GM04504 (cell line): ENCODE measurements at regions not wholly inside any gene's neighbourhood (a gene's known extent, or its start where the extent isn't known, plus 50 kb on each side); places are given as distances from the start of the nearest gene placed in this dataset.

Experiments used
- DNase-seq: peaks from one replicate; pipeline ENCODE4 v3.0.0-alpha.2; 2012; ENCODE audit warnings: low read depth

DNA sequence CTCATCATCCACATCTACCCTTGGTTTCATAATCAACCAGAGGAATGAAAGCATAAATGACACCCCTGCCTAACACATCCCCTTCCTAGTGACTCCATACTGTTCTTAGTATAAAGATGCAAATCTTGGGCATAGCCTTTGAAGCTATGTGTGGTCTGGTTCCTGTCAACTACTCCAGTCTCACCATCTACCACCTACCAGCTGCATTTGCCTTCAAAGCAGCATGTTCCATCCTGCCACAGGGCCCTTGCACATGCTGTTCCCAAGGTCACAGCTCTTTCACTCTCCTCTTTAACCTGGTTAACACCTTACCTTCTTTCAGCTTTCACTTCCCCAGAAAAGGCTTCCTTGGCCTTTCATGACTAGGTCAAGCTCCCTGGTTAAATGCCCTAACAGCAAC lies 62.3 kb upstream of the ARHGEF3 start:
- DNase-seq: no peak

DNA sequence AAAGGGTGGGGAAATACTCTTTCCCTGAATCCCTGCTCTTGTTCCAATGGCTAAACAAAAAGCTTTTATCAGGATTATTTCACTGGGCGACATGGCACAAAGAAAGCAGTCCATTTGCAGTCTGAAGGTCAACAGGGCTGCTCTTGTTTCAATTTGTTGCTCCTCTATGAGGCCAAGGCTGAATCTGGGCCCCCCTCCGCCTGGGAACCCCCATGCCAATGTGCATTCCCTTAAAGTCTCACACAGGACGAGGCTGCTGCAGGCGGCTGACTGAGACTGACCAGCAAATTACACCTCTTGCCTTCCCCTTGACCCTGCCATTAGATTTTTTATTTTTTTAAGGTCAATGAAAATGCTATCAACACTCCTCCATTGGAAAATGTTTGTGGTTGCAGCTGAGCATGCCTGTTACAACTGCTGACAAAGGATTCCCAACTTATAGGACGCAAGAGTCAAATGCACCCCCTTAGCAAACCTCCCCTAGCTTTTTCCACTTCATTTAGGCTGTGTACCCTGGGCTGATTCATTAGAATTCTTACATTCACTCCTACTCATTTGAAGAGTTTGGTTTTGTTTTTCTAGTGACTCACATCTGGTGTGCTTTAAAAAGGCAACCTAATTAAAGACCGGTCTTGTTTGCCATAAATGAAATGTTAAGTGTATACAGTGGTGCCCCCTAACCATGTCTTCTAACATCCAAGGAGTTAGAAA lies 60.8 kb upstream of the ARHGEF3 start:
- DNase-seq: peak; percentile 9

DNA sequence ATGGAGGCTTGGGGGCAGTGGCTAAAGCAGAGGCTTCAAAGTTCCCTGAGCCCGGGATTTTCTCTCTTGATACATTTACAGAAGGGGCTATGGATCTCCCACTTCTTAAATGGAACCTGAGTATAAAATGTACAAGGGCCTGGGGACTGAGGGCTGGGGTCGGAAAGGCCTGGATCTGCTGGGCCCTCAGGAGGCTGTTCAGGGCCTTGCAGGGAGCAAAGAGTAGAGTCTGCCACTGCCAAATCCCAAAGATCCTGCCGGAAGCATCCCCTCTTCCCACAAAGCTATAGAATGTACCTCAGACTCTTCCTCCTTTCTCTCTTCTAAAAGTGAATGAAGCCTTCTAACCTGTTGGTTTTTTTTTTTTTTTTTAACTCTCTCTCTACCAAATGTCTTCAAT lies 59.8 kb upstream of the ARHGEF3 start:
- no peak for DNase-seq

DNA sequence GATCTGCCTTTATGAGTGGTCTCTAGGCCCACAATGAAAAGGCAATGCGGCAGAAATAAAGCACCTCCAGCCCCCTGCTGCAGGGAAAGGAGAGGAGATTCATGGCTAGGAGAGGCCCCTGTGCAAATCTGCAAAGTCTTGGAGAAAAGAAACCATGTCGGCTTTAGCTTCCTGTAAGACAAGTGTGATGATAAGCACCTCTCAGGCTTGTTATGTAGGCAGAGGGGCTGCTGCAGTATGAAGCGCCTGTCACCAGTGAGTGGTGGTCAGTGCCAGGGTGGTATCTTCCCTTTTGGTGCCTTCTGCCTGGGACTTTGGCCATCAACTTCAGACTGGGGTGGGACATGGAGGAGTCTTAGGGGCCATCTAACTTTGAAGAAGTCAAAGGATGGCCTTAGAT lies 59.2 kb upstream of the ARHGEF3 start:
- DNase-seq: no peak

DNA sequence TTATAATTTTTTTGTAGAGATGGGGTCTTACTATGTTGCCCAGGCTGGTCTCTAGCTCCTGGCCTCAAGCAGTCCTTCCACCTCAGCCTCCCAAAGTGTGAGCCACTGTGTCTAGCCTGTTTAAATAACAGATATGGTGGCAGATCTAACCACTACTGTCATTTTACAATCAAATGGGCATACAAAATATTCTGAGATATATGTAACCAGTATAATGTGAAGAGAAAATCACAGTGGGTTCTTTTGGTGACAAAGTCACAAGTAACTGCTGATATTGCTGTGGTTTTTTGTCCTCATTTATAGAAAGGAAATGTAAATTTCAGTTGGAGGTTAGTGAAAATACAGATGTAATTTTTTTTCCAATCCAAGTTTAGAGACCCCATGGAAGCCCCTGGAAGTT lies 58.6 kb upstream of the ARHGEF3 start:
- DNase-seq: no peak

DNA sequence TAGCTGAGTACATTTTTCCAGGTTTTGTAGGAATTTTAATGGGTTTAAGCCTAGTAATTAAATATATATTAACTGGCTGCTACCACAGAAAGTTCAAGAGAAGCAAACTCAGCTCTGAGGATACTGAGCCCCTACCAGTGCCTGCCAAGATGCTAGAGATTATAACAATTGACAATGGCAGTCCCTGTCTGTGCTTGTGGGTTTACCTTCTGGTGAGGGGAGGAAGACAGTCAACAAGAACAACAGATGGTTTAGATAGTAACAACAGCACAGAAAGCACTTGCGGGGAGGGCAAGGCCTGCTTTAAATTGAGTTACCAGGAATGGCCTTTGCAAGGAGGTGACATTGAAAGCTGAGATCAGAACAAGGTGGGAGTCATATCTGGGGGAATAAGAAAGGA lies 56.6 kb upstream of the ARHGEF3 start:
- DNase-seq: no peak

DNA sequence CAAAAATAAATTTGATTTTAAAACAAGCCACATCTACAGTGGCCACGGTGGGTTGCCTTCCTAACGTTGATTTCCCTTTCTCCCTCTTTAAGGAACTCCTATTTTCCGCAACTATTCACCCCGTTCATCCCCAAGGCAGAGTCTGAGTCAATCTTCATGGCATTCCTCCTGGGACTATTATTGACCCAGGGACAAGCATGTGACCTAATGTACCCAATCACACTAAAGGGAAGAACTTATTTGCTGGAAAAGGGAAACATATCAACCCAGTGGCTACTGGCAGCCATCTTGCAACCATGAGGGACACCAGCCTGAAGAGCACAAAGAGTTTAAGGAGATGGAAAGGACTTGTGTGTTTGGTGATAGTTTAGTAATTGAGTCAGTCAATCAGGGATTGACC lies 55.4 kb upstream of the ARHGEF3 start:
- no peak for DNase-seq

DNA sequence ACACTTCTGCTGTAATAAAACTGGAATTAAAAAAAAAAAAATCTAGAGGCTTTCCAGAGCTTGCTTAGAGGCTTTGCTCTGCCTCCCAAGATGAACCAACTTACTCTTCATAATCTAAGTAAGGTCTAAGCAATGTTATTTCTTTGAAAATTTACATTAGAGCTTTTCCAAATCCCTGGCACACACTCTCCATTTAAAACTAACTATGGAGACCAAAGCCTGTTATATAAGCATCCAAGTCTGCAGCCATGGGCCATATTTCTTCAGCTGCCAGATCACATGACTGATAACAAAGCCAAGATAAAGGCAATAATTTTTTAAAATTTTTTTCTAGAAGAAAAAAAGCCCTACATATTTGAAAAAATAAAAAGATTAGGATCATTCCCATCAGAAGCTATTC lies 55.0 kb upstream of the ARHGEF3 start:
- no peak for DNase-seq

DNA sequence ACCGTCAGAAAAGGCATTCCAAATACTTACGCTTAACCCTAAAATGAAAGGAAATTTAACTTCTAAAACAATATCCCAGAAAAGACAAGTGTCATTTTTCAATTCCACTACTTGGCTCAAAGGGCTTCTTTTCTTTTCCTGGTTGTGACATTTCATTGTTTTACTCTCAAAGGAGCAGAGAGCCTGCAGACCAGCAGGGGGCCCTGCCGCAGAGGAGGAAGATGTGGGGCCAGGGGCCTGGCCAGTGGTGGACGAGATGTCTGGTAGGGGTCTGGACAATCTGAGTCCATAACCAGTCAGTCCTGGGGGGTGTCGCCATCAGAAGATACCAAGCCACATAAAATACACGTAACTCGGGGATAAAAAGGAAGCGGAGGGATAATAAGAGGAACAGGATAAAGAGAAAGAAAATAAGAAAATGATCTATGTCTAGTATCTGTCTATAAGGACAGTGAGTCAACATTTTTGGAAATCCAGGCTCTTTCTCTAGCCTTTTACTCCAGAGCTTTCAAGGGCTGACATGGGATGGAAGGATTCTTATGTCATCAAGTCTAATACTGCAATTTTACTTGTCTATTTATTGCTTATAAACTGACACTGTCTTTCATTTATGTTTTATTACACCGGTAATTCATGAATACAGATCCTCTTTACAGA lies 54.2 kb upstream of the ARHGEF3 start:
- DNase-seq: no peak

DNA sequence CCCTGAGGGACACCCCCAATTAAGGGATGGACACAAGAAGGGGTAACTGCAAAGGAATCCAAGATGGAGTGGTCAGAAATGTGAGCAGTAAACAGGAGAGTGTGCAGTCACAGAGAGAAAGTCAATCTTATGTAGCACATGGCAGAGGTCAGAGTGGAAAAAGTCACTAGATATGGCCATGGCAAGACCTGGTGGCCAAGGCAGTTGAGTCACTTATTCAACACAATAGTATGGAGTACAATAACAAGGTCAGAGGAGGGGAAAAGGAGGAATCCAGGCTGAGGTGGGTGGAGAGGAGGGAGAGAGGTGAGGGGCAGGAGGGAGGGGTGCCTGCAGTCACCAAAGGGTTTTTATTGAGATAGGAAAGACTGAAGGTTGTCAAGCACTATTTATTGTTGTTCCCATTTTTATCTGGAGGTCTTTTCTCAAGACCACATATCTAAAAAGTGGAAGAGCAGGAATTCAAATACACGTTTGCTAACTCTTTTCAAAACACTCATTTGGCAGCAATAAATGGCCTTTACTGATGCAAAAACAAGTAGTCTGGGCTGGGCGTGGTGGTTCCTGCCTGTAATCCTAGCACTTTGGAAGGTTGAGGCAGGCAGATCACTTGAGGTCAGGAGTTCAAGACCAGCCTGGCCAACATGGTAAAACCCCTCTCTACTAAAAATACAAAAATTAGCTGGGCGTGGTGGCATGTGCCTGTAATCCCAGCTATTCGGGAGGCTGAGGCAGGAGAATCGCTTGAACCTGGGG lies 53.3 kb upstream of the ARHGEF3 start:
- no peak for DNase-seq

DNA sequence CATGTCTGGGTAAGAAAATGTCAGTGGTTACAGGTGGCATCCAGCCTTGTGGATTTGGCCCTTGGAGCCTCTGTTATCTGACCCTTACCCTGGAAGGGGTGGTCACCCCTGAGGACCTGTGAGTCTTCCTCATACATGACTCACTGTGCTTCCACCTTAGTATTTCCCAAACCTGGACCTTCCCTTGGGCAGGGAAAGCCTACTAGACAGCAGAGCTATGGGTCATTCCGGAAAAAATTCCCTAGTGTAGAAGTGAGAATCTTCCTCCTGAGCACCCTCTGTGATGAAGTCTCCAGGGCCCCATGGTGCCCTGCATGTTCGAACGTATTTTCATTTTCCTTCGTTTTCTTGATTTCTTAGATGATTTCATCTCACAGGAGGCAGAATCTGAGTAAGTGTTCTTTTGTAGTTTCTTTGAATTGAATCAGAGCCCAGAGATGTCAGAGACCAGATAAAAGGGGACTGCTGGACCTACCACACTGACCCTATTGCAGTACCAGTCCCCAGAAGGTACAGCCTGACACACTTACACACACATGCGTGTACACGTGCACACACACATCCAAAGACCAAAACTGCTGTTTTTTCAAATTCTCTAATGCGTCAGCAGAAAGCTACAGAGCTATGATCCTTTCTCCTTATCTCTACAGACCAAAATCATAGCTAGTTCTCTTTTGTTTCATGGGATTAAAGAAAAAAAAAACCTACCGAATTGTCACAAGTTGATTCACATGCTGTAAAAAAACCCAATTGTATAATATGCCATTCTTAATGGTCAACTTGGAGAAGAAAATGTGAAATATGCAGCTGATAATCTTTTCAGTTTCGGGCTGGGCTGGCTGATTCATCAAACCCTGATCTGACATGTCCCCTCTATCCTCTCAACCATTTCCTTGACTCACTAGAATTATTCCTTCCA lies 50.5 kb upstream of the ARHGEF3 start:
- no peak for DNase-seq
